ENCODE measurements at regions not wholly inside any gene's neighbourhood (a gene's known extent, or its start where the extent isn't known, plus 50 kb on each side); places are given as distances from the start of the nearest gene placed in this dataset.

DNA sequence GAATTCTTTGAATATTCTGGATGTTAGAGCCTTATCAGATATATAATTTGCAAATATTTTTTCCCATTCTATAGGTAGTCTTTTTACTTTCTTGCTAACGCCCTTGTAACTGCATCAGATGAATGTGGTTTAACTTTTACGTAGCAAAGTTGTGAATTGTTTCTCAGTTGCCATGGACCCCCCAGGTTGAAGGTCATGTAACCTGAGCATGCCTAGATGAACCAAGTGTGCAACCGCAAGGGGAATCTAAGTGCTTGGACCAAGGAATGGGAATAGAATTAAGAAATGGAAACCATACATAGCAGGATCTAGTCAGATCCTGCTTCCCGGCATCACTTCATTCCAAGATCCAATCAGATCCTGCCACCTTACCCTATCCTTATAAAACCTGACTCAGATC lies 65.1 kb upstream of the TNP1 start:
- no peak for TF ChIP-seq CTCF (conservative IDR thresholded peaks at IDR 0.05; ENCODE audit: low read depth, low read length)
- H3K4me3 ChIP-seq (ENCODE audit: low read depth, low read length), result no peak overlapping the region
- no peak for DNase-seq (ENCODE audit: low read depth)

GRCh38 chr2:216923706-216924105 lies 63.8 kb upstream of the TNP1 start:
- no peak overlapping the region for H3K4me3 ChIP-seq (ENCODE audit: low read depth, low read length)
- TF ChIP-seq CTCF (conservative IDR thresholded peaks at IDR 0.05; ENCODE audit: low read depth, low read length), result no peak
- no peak for DNase-seq (ENCODE audit: low read depth)

DNA sequence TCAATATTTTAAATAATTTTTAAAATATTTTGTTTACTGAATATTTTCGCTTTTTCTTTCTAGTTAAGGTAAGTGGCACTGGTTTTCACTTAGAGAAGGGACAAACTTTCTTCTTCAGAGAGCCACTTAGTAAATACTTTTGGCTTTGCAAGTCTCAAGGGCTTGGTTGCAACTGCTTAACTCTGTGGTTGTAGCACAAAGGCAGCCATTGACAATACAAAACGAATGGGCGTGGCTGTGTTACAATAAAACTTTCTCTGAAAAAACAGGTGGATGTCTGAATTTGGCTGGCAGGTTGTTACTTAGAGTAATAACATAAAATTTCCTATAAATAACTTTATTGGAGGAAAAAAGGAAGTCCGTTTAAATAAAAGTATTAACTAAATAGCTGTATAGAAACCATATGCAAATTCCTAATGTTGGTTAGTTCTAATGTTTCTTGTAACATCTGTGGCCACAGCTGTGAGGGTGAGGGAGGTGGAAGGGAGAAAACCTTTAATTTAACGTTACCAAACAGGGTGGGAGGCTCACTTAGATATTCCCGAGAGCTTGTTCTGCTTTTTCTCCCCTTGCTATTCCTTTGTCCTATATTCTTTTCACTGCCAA lies 62.4 kb upstream of the TNP1 start:
- H3K4me3 ChIP-seq (ENCODE audit: low read depth, low read length), result no peak overlapping the region
- TF ChIP-seq CTCF (conservative IDR thresholded peaks at IDR 0.05; ENCODE audit: low read depth, low read length), result no peak
- DNase-seq (ENCODE audit: low read depth), result no peak

- no peak overlapping the region for H3K4me3 ChIP-seq (ENCODE audit: low read depth, low read length)
- TF ChIP-seq CTCF (conservative IDR thresholded peaks at IDR 0.05; ENCODE audit: low read depth, low read length), result no peak
- no peak for DNase-seq (ENCODE audit: low read depth)
Measured at GRCh38 chr2:216920937-216921456, 61.1 kb upstream of the TNP1 start.

- DNase-seq (ENCODE audit: low read depth), result no peak
- TF ChIP-seq CTCF (conservative IDR thresholded peaks at IDR 0.05; ENCODE audit: low read depth, low read length), result no peak
- no peak overlapping the region for H3K4me3 ChIP-seq (ENCODE audit: low read depth, low read length)
Measured at GRCh38 chr2:216920143-216920876, 60.4 kb upstream of the TNP1 start.

- DNase-seq (ENCODE audit: low read depth), result no peak
- H3K4me3 ChIP-seq (ENCODE audit: low read depth, low read length), result no peak overlapping the region
- TF ChIP-seq CTCF (conservative IDR thresholded peaks at IDR 0.05; ENCODE audit: low read depth, low read length), result no peak
Measured at GRCh38 chr2:216918088-216918680, 58.3 kb upstream of the TNP1 start.

All from epithelial cell of proximal tubule (primary cell).